ENCODE measurements at regions not wholly inside any gene's neighbourhood (a gene's known extent, or its start where the extent isn't known, plus 50 kb on each side); places are given as distances from the start of the nearest gene placed in this dataset.
"Not testable (repeated sequence)": the region's sequence is repeated elsewhere in the genome, so short reads cannot be mapped to it uniquely, and the experiment has no call there.

DNA sequence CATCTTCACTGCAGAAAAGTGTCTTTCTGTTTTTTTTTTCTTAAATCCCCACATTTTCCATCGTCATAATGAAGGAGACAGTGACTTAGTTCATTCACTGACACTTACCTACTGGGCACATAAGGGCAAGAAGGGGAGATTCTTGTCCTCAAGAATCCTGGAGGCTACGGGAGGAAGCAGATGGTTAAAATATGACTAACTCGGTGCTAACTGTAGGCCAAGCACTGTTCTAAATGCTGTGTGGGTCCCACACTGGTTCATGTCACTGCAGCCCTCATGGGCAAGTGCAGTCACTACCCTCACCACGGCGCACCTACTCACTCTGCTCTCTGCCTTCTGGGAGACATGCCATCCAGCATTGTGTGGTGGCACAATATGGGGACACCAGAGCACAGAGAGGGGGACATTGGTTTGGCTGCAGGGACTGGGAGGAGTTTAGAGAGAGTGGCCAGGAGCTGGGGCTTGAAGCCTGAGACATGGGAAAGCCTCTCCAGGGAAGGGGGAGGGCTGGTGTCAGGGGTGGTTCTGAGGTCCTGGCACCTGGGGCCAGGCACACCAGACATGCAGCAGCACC, 305.2 kb downstream of the MYCN start:
- no peak for DNase-seq (ENCODE audit: low spot score)

DNA sequence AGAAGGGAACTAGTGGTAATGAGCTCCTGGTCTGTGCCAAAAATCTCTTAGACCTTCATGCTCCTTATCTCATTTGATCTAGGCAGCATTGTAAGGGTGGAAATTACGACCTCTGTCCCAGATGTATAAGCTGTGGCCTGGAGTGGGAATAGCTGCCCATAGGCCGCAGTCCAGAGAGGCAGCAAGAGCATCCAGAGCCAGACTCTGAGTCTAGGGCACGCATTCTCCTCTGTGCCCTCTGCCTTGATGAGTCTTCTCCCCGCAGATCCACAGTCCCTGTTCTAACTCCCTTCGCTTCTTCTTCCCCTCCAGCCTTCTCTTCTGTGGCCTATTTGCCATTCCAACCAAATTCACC, 304.6 kb downstream of the MYCN start:
- no peak for DNase-seq (ENCODE audit: low spot score)

- no peak for DNase-seq (ENCODE audit: low spot score)
Observed at GRCh38 chr2:16244153-16244965, 304.0 kb downstream of the MYCN start.

GRCh38 chr2:16243411-16243996, 303.2 kb downstream of the MYCN start:
- DNase-seq (ENCODE audit: low spot score), result no peak

DNA sequence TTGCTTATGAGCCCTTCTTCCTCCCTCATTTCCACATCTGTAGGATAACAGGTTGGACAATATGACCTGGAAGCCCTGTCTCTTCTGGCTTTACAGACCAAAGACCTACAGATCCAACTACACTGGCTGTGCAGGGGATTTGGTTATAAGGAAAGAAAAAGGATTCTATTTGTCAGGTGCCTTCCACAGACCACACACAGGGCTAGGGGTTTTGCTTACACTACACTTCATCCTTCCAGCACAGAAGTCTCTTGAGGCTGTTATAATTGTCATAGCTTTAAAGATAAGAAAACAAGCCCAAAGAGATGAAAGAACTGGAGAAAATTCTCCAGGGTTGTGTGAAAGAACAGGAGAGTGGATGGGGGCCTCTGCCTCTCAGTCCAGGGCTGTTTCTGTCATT, 302.6 kb downstream of the MYCN start:
- DNase-seq (ENCODE audit: low spot score), result no peak

DNA sequence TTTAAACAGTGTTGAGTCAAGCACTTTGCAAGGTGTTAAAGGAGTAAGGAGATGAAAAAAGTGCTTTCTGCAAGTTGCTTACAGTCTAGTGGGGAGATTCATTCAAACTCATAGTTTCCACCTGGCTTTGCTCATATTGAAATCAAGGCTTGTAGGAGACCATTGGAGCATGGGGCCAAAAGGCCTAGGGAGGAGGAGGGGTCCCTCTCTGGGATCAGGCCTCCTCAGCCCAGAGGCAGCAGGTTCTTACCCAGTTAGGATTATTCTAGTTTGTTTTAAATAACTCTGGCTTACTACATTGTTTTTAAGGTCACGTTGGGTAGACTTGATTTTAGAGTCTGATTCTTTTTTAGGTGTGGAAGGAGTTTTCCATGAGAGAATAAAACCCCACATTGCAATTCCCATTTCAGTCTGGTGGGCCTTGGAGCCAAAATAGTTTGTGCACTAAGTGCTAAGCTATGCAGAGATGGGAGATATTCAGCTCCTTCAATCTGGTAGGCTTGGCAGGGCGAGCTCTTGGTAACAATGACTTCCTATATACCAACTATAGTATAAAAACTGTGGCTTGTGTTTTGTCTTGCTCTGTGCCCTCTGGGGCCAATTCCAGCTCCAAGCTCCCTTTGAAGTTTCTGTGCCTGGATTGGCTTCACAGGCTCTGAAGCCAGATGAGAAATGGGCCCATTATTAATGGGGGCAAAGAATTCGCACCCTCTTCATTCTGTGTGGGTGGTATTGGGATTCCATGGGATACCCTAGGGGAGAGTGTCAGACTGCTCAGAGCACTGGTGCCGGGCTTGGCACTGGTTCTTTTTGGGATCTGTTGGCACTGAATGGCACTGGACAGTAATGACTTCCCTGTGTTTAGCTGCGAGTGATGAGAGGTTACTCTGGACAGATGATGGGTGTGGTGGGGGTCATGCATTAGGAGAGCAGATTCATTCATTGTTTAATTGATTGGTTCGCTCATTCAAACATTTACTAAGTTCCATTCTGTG, 301.1 kb downstream of the MYCN start:
- DNase-seq (ENCODE audit: low spot score), result no peak

GRCh38 chr2:16240402-16240801, 300.1 kb downstream of the MYCN start:
- DNase-seq (ENCODE audit: low spot score), result no peak

- no peak for DNase-seq (ENCODE audit: low spot score)
Observed at GRCh38 chr2:16239296-16239850, 299.0 kb downstream of the MYCN start.

DNA sequence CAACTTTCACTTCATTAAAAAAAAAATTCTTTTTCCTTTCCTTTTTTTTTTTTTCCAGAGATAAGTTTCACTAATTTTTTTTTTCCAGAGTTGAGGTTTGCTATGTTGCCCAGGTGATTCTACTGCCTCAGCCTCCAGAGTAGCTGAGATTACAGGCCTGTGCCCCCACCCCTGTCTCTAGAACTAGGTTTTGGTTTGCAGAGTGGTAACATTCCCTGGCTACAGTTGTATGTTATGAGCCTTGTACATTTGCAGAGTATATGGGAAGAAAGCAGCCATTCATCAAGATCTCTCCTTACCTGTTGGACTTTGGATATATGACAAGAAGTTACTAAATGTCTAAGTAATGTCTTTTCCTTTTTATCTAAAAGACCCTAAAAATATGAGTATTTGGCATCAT, 298.4 kb downstream of the MYCN start:
- DNase-seq (ENCODE audit: low spot score), result no peak

DNA sequence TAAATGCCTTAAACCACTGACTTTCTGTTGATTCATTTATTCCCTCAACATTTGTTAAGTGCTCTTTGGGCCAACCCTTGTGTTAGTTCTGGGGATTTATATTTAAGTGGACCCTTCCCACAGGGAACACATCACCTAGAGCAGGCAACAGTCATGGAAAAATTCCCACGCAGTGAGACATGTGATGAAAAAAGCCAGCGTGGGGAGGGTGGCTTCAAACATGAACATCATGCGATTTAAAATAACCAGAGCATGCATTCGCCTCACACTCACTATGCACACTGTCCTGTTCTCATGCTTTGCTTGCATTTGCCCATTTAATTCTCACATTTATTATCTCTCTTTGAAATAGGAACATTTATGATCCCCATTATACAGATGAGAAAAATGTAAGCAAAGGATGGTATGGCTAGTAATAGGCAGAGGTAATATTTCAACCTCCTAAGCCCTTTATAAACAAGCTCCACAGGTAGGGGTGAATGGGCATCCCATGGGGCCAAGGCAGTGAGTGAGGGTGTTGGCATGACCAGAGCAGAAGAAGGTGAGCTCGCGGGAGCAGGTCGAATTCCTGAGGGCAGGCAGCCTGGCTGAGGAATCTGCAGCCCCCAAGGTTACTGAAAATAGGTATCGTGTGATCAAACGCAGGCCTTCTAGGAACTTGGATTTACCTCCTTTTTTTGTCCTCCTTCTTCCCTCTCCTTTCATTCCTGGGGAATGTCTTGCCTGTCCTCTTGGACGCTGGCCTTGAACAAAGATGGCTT, 297.8 kb downstream of the MYCN start:
- no peak for DNase-seq (ENCODE audit: low spot score)

GRCh38 chr2:16235747-16236146, 295.4 kb downstream of the MYCN start:
- no peak for DNase-seq (ENCODE audit: low spot score)

GRCh38 chr2:16235291-16235690, 294.9 kb downstream of the MYCN start:
- DNase-seq (ENCODE audit: low spot score), result not testable (repeated sequence)

DNA sequence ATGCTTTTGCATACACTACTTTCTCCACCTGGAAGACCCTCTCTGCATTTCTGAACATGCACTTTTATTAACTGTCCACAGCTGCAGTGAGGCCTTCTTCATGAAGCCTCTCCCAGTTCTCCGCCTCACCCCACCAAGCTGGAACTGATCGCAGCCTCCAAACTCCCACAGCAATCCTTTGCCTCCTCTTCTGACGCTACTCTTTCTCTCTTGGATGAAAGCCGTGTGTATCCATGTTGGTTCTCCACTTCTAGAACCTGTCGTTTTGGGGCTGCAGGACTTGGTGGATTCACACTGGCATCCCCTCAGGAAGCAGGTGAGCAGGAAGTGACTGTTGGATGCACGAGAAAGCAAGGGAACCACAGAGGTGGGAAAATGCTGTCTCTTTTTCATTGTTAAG, 288.6 kb downstream of the MYCN start:
- no peak for DNase-seq (ENCODE audit: low spot score)

DNA sequence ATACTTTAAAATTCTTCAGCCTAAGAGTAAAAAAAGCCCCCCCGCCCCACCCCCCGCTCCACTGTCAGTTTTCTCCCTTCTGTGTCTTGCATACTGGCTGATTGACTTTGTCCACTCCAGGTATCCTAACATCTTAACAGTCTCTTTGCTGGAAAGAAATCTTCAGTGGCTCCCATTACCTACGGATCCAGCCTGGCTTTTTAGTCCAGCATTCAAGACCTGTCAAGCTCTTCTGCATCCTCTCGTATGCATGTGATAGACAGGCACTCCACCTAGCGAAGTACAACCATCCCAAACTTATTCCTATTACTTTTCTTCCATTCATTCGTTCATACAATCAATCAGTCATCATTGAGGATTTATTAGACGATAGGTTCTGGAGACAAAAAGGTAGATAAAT, 288.1 kb downstream of the MYCN start:
- DNase-seq (ENCODE audit: low spot score), result no peak

DNA sequence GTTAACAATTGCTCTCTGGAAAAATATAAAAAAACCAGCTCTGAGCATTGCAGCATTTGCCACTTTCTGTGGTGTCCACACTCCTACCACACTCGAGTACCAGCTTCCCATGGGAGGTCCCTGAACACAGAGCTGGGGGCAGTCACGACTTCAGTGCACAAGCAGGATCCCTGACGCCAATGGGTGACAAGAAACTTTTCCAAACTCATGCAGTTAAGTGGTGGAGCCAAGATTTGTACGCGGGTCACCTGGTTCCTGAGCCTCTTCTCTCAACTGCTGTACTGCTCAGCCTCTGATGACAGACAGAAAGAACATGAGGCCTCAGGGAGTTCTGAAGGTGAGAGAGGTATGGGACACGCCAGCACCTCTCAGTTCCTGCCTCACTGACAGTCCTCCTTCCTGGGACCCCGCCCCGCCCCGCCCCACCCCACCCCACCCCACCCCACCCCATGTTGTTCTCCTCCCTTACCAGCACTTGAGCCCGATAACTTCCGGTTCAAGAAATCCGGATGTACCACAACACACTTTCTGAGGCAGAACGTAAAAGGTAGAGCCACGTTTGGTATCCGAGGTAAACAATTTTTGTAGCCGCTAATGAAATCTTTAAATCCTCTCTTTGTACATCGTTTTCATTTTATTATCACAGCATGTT, 287.6 kb downstream of the MYCN start:
- DNase-seq (ENCODE audit: low spot score), result no peak

- no peak for DNase-seq (ENCODE audit: low spot score)
Observed at GRCh38 chr2:16226943-16227664, 286.8 kb downstream of the MYCN start.

DNA sequence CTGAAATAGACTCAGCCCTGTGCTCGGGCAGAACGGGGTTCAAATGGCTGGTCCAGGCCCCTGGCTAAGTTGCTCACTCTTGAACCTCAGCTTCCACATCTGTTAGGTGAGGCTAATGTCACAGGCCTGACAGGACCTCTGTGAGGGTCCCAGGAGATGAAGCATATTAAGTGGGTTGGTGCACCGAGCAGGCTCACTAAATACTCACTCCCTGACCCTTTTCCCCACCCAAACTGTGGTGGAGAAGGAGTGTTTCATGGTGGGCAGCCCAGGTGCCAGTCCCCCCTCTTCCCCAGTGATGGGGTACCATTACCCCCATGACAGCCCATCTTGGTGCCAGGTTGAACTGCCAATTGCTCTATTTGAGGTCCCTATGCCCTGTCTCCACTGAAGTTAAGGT, 286.0 kb downstream of the MYCN start:
- DNase-seq (ENCODE audit: low spot score), result no peak

DNA sequence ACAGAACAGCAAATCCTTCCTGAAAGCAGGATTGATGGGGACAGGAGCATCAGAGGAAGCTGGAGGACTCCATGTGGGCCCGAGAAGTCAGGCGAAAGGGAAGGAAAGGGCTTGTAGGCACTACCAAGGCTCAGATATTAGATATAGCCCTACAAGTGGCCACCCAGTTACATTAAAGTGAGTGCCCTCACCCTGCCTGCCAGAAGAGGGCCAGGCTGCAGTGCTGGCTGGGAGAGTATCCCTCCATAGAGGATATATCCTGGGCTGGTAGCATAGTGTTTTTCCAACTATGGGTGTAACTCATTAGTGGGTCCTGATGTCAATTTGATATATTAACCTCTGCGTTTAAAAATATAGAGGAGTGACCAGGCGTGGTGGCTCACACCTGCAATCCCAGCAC, 285.2 kb downstream of the MYCN start:
- DNase-seq (ENCODE audit: low spot score), result no peak

DNA sequence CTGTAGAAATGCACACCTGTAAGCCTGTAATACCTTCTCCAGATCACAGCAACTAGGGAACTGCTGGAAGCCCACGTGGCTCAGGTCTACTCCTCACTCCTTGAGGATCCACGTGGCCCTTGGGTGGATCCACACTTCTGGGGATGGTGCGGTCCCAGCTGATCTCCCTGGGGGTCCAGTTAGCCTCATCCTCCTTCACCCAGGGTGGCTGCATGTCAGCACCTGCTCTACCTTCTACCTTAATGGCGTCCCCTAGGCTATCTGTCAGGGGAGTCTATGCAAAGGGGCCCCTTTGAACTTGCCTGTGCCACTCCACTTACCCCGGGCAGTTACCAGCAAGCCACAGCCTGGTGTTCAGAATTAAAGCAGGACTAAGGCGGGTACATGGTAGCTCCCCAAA, 284.7 kb downstream of the MYCN start:
- DNase-seq (ENCODE audit: low spot score), result no peak
